HepG2 (cell line): ENCODE measurements at regions not wholly inside any gene's neighbourhood (a gene's known extent, or its start where the extent isn't known, plus 50 kb on each side); places are given as distances from the start of the nearest gene placed in this dataset.

Source experiments
- HNRNPH1 ChIP-seq: fragments of 200-400 bp; formaldehyde crosslinking; optimal IDR thresholded peaks from 2 replicates; pipeline ENCODE3; 2017; ENCODE audit warnings: mild to moderate bottlenecking, low read depth, low read length
- JARID2 ChIP-seq: sonication (generic); formaldehyde crosslinking; IDR thresholded peaks from 2 replicates; pipeline ENCODE4 v1.8.1; 2023; ENCODE audit warnings: missing genetic modification reagents, inconsistent platforms; ENCODE audit not compliant: insufficient replicate concordance

DNA sequence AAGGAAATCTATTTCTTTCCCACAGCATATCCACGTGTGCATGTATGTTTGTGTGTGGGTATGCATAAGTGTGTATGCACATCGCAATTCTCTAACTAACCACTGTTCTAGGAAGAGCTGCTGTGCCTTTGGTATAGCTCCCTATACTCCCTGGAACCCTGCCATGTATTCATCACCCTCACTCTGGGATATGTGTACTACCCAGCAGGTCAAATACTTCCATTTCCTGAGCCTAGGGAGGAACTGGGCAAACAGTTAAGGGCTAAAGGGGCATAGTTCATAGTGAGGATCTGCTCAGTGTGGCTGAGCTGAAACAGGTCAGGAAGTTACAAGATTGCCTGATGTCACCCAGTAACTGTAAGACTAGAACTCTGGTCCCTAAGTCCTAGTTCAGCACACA, 260.4 kb downstream of the RPLP1 start:
- TF ChIP-seq HNRNPH1 (no peak), JARID2 (CRISPR knock-in tag) (no peak)
